Left lung (tissue), 4 donors: ENCODE measurements at regions not wholly inside any gene's neighbourhood (a gene's known extent, or its start where the extent isn't known, plus 50 kb on each side); places are given as distances from the start of the nearest gene placed in this dataset.
A peak's percentile ranks its signal among the peaks of the same experiment; 100 is the strongest.
"Not testable (repeated sequence)": the region's sequence is repeated elsewhere in the genome, so short reads cannot be mapped to it uniquely, and the experiment has no call there.

Experiments used
- ATAC-seq: fragments of 200-7000 bp; cut with Tn5 transposase; one replicate; pipeline ENCODE4 v1.9.1; 2020; ENCODE audit warnings: moderate library complexity
- DNase-seq, 4 donors: peaks; one replicate each; pipeline ENCODE4 v3.0.0-alpha.2; 2013 to 2020
- H3K27ac ChIP-seq, 2 donors: fragments of 200-600 bp; sonication (generic) in 1 of 2; one replicate each; pipeline versions ENCODE4 v1.5.0 to v1.8.0; 2020 to 2021
- H3K27me3 ChIP-seq, 2 donors: fragments of 200-600 bp; sonication (generic) in 1 of 2; one replicate each; pipeline versions ENCODE4 v1.5.0 to v1.8.0; 2020 to 2021
- H3K36me3 ChIP-seq, 2 donors: fragments of 200-600 bp; sonication (generic) in 1 of 2; one replicate each; pipeline versions ENCODE4 v1.5.0 to v1.8.0; 2020 to 2021
- H3K4me1 ChIP-seq, 2 donors: fragments of 200-600 bp; one replicate each; pipeline ENCODE4 v1.8.0; 2021
- H3K4me3 ChIP-seq, 2 donors: fragments of 200-600 bp; sonication (generic) in 1 of 2; one replicate each; pipeline versions ENCODE4 v1.5.0 to v1.8.0; 2020 to 2021; ENCODE audit warnings: mild to moderate bottlenecking in 1 of 2
- H3K9me3 ChIP-seq, 2 donors: fragments of 200-600 bp; sonication (generic) in 1 of 2; one replicate each; pipeline versions ENCODE4 v1.5.0 to v1.8.0; 2020 to 2021
- CTCF ChIP-seq, 2 donors: fragments of 200-600 bp; sonication (generic) in 1 of 2; IDR thresholded peaks; one replicate each; pipeline versions ENCODE4 v1.5.0 to v1.8.0; 2021; ENCODE audit warnings: antibody characterized with exemption in 2 of 2
- intact Hi-C, 2 donors: fragments of 100-400 bp; cut with DNase I; formaldehyde crosslinking; loops; one replicate each; pipeline versions ENCODE4 v1.11.2 to v1.14.2; 2022
- donor health status: DM: no; HTN: yes; CAD: no.
- donor health status: DM: no; HTN: no; CAD: no.

- Histone ChIP-seq H3K27ac (no peak overlapping the region), H3K4me1 (no peaks in the 10 kb centered on the region), H3K4me3 (no peak overlapping the region), H3K9me3 (no peaks in the 10 kb centered on the region), H3K27me3 (no peaks in the 10 kb centered on the region), H3K36me3 (no peaks in the 10 kb centered on the region)
- ATAC-seq (no peak), DNase-seq (no peak)
- intact Hi-C loops = no loop called here
- TF ChIP-seq CTCF (IDR thresholded peaks at IDR 0.05) = no peak
These were observed 1985.5 kb upstream of the CDH6 start for GRCh38 chr5:29208024-29208423.

- H3K4me1 ChIP-seq = no peaks in the 10 kb centered on the region
- no peak for ATAC-seq
- intact Hi-C loops = no loop called here
- TF ChIP-seq CTCF (IDR thresholded peaks at IDR 0.05) = no peak
- no peaks in the 10 kb centered on the region for H3K27me3 ChIP-seq
- H3K4me3 ChIP-seq = no peak overlapping the region
- H3K27ac ChIP-seq = no peak overlapping the region
- no peaks in the 10 kb centered on the region for H3K36me3 ChIP-seq
- DNase-seq = no peak
- no peaks in the 10 kb centered on the region for H3K9me3 ChIP-seq
These were observed 1990.4 kb upstream of the CDH6 start for GRCh38 chr5:29203049-29203448.

- no peak for TF ChIP-seq CTCF (IDR thresholded peaks at IDR 0.05)
- no peak overlapping the region for H3K27ac ChIP-seq
- intact Hi-C loops = no loop called here
- no peaks in the 10 kb centered on the region for H3K9me3 ChIP-seq
- DNase-seq (no peak), ATAC-seq (no peak)
- H3K36me3 ChIP-seq = no peaks in the 10 kb centered on the region
- H3K27me3 ChIP-seq = no peaks in the 10 kb centered on the region
- H3K4me3 ChIP-seq = no peak overlapping the region
- no peaks in the 10 kb centered on the region for H3K4me1 ChIP-seq
These were observed 1995.6 kb upstream of the CDH6 start for GRCh38 chr5:29197631-29198454.

GRCh38 chr5:29193972-29194371, 1999.5 kb upstream of the CDH6 start:
- Histone ChIP-seq H3K27me3 (no peaks in the 10 kb centered on the region), H3K4me3 (no peak overlapping the region), H3K9me3 (peaks cover 0 to 2% of the 10 kb centered on the region in 2 donors), H3K4me1 (no peaks in the 10 kb centered on the region), H3K27ac (no peak overlapping the region), H3K36me3 (no peaks in the 10 kb centered on the region)
- no peak for DNase-seq
- TF ChIP-seq CTCF (IDR thresholded peaks at IDR 0.05) = no peak
- intact Hi-C loops = no loop called here
- ATAC-seq = no peak

- DNase-seq = peak in 1 of 4 donors; percentile 16
- H3K9me3 ChIP-seq, ATAC-seq, H3K36me3 ChIP-seq, H3K27me3 ChIP-seq, H3K4me1 ChIP-seq, H3K4me3 ChIP-seq, H3K27ac ChIP-seq, intact Hi-C loops: not testable (repeated sequence)
These were observed 2002.0 kb upstream of the CDH6 start for GRCh38 chr5:29191269-29192048.

GRCh38 chr5:29190398-29190797, 2003.1 kb upstream of the CDH6 start:
- H3K4me1 ChIP-seq, intact Hi-C loops, H3K27me3 ChIP-seq, ATAC-seq, H3K36me3 ChIP-seq, H3K4me3 ChIP-seq, H3K27ac ChIP-seq, DNase-seq, H3K9me3 ChIP-seq: not testable (repeated sequence)

- intact Hi-C loops, H3K9me3 ChIP-seq, ATAC-seq, H3K27ac ChIP-seq, DNase-seq, H3K4me1 ChIP-seq, H3K27me3 ChIP-seq, H3K4me3 ChIP-seq, H3K36me3 ChIP-seq: not testable (repeated sequence)
These were observed 2007.1 kb upstream of the CDH6 start for GRCh38 chr5:29186380-29186779.
